Hematopoietic multipotent progenitor cell treated with erythropoietin and hydrocortisone succinate and interleukin-3 and kit ligand, for 17 days (in vitro differentiated cells): ENCODE measurements at regions not wholly inside any gene's neighbourhood (a gene's known extent, or its start where the extent isn't known, plus 50 kb on each side); places are given as distances from the start of the nearest gene placed in this dataset.

Experiments used
- DNase-seq: peaks from one replicate; pipeline ENCODE4 v3.0.0-alpha.2; 2015; ENCODE audit warnings: low spot score

GRCh38 chr13:59546178-59546577 is 617.5 kb downstream of the DIAPH3 start:
- no peak for DNase-seq

- no peak for DNase-seq
These were observed 615.8 kb downstream of the DIAPH3 start for GRCh38 chr13:59547950-59548349.

GRCh38 chr13:59562924-59563323 is 600.8 kb downstream of the DIAPH3 start:
- no peak for DNase-seq

GRCh38 chr13:59566561-59566960 is 597.2 kb downstream of the DIAPH3 start:
- DNase-seq: no peak

- DNase-seq: no peak
These were observed 595.4 kb downstream of the DIAPH3 start for GRCh38 chr13:59568306-59568705.

GRCh38 chr13:59570204-59570603 is 593.5 kb downstream of the DIAPH3 start:
- DNase-seq: no peak

- no peak for DNase-seq
These were observed 579.6 kb downstream of the DIAPH3 start for GRCh38 chr13:59584101-59584500.

GRCh38 chr13:59584761-59585670 is 578.7 kb downstream of the DIAPH3 start:
- no peak for DNase-seq

GRCh38 chr13:59587030-59587429 is 576.7 kb downstream of the DIAPH3 start:
- DNase-seq: no peak

GRCh38 chr13:59587971-59588716 is 575.6 kb downstream of the DIAPH3 start:
- no peak for DNase-seq

- no peak for DNase-seq
These were observed 575.0 kb downstream of the DIAPH3 start for GRCh38 chr13:59588717-59589067.

- no peak for DNase-seq
These were observed 561.7 kb downstream of the DIAPH3 start for GRCh38 chr13:59601993-59602392.

- DNase-seq: no peak
These were observed 560.1 kb downstream of the DIAPH3 start for GRCh38 chr13:59603646-59604045.

GRCh38 chr13:59607172-59607571 is 556.6 kb downstream of the DIAPH3 start:
- DNase-seq: no peak

- no peak for DNase-seq
These were observed 555.9 kb downstream of the DIAPH3 start for GRCh38 chr13:59607780-59608233.

- DNase-seq: no peak
These were observed 554.3 kb downstream of the DIAPH3 start for GRCh38 chr13:59609421-59609820.
